OCI-LY7 (cell line): ENCODE measurements at regions not wholly inside any gene's neighbourhood (a gene's known extent, or its start where the extent isn't known, plus 50 kb on each side); places are given as distances from the start of the nearest gene placed in this dataset.

Experiments
- BruUV-seq: library from RNA; stranded (reverse); fragments of 400-500 nt; replicated peaks from 2 replicates; lab custom pipeline; 2021; lab: Mats Ljungman, UMichigan
- CTCF ChIA-PET: fragments of 300-600 bp; sonication (Branson Sonifier 250); formaldehyde crosslinking; loops from one replicate; lab custom pipeline; 2022; ENCODE audit warnings: antibody characterized with exemption; ENCODE audit not compliant: unreplicated experiment; lab: Charles Lee
- POLR2A ChIA-PET: fragments of 300-600 bp; sonication (Branson Sonifier 250); formaldehyde crosslinking; loops from one replicate; lab custom pipeline; 2022; ENCODE audit warnings: antibody characterized with exemption; lab: Charles Lee
- DNase-seq: peaks from one replicate; pipeline ENCODE4 v3.0.0-alpha.2; 2015; ENCODE audit warnings: low spot score
- H2AFZ ChIP-seq: fragments of 200-600 bp; sonication (generic), shearing (Covaris generic); 2 replicates; pipeline ENCODE4 v1.6.1; 2014; ENCODE audit warnings: mild to moderate bottlenecking, antibody characterized with exemption, low read length, moderate library complexity
- H3K27ac ChIP-seq: fragments of 200-600 bp; sonication (generic); 2 replicates; pipeline ENCODE4 v1.5.1; 2014; ENCODE audit warnings: mixed run types, low read depth, mild to moderate bottlenecking, moderate library complexity, low read length, inconsistent platforms; ENCODE audit not compliant: poor library complexity, severe bottlenecking
- H3K36me3 ChIP-seq: fragments of 200-600 bp; sonication (generic); 2 replicates; pipeline ENCODE4 v1.6.1; 2014; ENCODE audit warnings: mild to moderate bottlenecking, antibody characterized with exemption, low read length, moderate library complexity, mixed read lengths; ENCODE audit not compliant: insufficient read depth
- H3K4me1 ChIP-seq: fragments of 200-600 bp; sonication (generic); 2 replicates; pipeline ENCODE4 v1.5.1; 2014; ENCODE audit warnings: mild to moderate bottlenecking, low read length; ENCODE audit not compliant: insufficient read depth, poor library complexity, severe bottlenecking
- H3K4me2 ChIP-seq: fragments of 200-600 bp; sonication (generic); 2 replicates; pipeline ENCODE4 v1.6.1; 2014; ENCODE audit warnings: mild to moderate bottlenecking, low read length
- H3K4me3 ChIP-seq: fragments of 200-600 bp; sonication (generic); 2 replicates; pipeline ENCODE4 v1.5.1; 2014; ENCODE audit warnings: mild to moderate bottlenecking, low read depth, low read length; ENCODE audit not compliant: poor library complexity, severe bottlenecking
- H3K79me2 ChIP-seq: fragments of 200-600 bp; sonication (generic); 2 replicates; pipeline ENCODE4 v1.6.1; 2016; ENCODE audit warnings: low read depth, mild to moderate bottlenecking, low read length, moderate library complexity, mixed read lengths; ENCODE audit not compliant: insufficient read depth
- H3K9me2 ChIP-seq: fragments of 200-600 bp; sonication (generic); 2 replicates; pipeline ENCODE4 v1.6.1; 2016; ENCODE audit warnings: mild to moderate bottlenecking, low read length, mixed read lengths; ENCODE audit not compliant: insufficient read depth
- H3K9me3 ChIP-seq: fragments of 200-600 bp; sonication (generic); 2 replicates; pipeline ENCODE4 v1.6.1; 2014; ENCODE audit warnings: mild to moderate bottlenecking, mixed run types, low read length, mixed read lengths
- H4K20me1 ChIP-seq: fragments of 200-600 bp; sonication (generic); 2 replicates; pipeline ENCODE4 v1.6.1; 2014; ENCODE audit warnings: mild to moderate bottlenecking, antibody characterized with exemption, low read length, moderate library complexity, mixed read lengths; ENCODE audit not compliant: insufficient read depth
- EZH2phosphoT487 ChIP-seq: fragments of 200-600 bp; sonication (generic); IDR thresholded peaks from 2 replicates; pipeline ENCODE4 v1.6.1; 2018; ENCODE audit warnings: low read depth, borderline replicate concordance, mild to moderate bottlenecking, mixed run types, antibody characterized with exemption, low read length, moderate library complexity, mixed read lengths
- intact Hi-C: fragments of 100-400 bp; cut with micrococcal nuclease; formaldehyde crosslinking; loops from one replicate; pipeline ENCODE4 v1.10.0; 2022; ENCODE audit not compliant: unreplicated experiment
- TF ChIP-seq, protein P1 (sequence below): fragments of 200-600 bp; sonication (generic); conservative IDR thresholded peaks from 2 replicates; pipeline ENCODE4 v1.5.1; 2014; ENCODE audit warnings: mild to moderate bottlenecking, antibody characterized with exemption, low read length, moderate library complexity, mixed read lengths

DNA sequence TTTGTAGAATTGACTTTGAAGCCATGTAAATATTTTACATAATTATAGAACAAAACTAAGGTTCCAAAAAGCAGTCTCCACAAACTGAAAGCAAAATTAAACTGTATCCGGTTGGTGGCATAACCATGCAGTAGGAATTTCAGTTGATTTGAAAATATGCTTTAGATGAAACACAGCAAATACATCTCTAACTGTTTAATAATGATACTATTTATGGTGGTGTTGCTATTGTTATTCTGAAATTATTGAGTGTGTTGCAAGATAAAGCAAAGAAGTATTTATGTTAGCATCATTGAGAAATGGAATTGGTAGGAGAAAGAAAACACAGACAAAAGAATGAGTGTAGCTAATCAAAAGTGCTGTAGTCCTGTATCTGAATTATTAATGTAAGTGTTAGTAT is 73.8 kb upstream of the MTHFD1L start:
- no peak overlapping the region for H3K27ac ChIP-seq
- no peak overlapping the region for H3K4me2 ChIP-seq
- intact Hi-C loops: no loop called here
- no peaks in the 10 kb centered on the region for H3K79me2 ChIP-seq
- no peak overlapping the region for H2AFZ ChIP-seq
- H3K9me2 ChIP-seq: no peaks in the 10 kb centered on the region
- POLR2A ChIA-PET: interaction anchor here (0.6 to 2.1 kb wide), 5 partner anchors 10 to 376 kb away, joined by 3 to 10 read pairs (median 3); no protein-coding TSS in a partner anchor
- DNase-seq: no peak
- H3K4me1 ChIP-seq: peaks cover 13% of the 10 kb centered on the region
- H3K4me3 ChIP-seq: no peak overlapping the region
- TF ChIP-seq EZH2phosphoT487: no peak
- TF ChIP-seq, protein P1, sequence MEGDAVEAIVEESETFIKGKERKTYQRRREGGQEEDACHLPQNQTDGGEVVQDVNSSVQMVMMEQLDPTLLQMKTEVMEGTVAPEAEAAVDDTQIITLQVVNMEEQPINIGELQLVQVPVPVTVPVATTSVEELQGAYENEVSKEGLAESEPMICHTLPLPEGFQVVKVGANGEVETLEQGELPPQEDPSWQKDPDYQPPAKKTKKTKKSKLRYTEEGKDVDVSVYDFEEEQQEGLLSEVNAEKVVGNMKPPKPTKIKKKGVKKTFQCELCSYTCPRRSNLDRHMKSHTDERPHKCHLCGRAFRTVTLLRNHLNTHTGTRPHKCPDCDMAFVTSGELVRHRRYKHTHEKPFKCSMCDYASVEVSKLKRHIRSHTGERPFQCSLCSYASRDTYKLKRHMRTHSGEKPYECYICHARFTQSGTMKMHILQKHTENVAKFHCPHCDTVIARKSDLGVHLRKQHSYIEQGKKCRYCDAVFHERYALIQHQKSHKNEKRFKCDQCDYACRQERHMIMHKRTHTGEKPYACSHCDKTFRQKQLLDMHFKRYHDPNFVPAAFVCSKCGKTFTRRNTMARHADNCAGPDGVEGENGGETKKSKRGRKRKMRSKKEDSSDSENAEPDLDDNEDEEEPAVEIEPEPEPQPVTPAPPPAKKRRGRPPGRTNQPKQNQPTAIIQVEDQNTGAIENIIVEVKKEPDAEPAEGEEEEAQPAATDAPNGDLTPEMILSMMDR: no peak
- H3K9me3 ChIP-seq: no peaks in the 10 kb centered on the region
- H4K20me1 ChIP-seq: no peaks in the 10 kb centered on the region
- H3K36me3 ChIP-seq: no peaks in the 10 kb centered on the region
- BruUV-seq: no TSS peak
- CTCF ChIA-PET: no interaction called here

DNA sequence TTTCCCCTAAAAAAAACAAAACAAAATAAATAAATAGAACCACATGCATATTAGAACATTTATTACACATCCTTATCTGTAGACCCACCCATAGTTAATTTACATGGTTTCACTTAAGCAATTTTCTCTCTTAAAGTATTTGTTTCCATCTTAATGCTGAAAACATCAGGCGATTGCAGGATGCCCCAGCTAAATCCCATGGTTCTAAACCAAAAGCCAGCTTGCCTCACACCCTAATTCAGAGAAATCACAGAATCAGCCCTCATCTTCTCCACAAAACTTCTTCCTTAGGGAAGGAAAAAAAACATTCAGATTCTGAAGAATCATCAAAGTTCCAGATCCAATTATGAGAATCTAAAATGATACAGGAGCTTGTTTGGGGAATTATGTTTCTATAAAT is 67.6 kb upstream of the MTHFD1L start:
- H3K27ac ChIP-seq: no peak overlapping the region
- intact Hi-C loops: no loop called here

DNA sequence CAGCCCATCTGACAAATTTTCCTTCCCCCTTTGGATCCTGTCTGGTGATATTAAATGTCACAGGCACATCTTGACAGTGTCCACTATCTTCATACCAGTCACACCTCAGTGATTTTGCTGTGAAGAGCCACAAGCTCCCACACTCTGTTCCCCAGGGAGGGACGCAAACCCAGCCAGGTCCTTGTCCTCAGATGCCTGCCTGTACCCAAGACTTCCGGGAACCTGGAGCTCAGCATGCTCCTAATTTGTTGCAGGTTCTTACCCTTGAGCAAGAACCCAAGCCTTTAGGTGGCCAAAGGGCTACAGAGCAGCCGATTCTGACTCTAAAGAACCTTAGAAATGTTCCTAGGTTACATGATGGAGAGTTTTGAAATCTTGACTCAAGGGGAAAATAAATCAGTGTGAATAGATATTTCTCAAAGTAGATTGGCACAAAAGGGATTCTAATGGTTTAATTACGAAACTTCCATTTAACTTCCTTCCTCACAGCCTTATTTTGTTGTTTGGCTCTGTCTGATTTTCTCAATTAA is 66.2 kb upstream of the MTHFD1L start:
- H3K9me3 ChIP-seq: no peaks in the 10 kb centered on the region
- ChIA-PET POLR2A (interaction anchor here (1.0 kb wide), 1 partner anchor 64 kb away, joined by 3 read pairs; no protein-coding TSS in a partner anchor), CTCF (no interaction called here)
- no peaks in the 10 kb centered on the region for H3K4me1 ChIP-seq
- no peak for TF ChIP-seq EZH2phosphoT487
- TF ChIP-seq, protein P1: no peak
- DNase-seq: no peak
- no peaks in the 10 kb centered on the region for H4K20me1 ChIP-seq
- no peak overlapping the region for H3K4me3 ChIP-seq
- H3K4me2 ChIP-seq: no peak overlapping the region
- intact Hi-C loops: no loop called here
- H2AFZ ChIP-seq: no peak overlapping the region
- no TSS peak for BruUV-seq
- no peaks in the 10 kb centered on the region; the same call in 1 of the 2 replicates for H3K36me3 ChIP-seq
- no peak overlapping the region for H3K27ac ChIP-seq
- H3K79me2 ChIP-seq: no peaks in the 10 kb centered on the region
- no peaks in the 10 kb centered on the region for H3K9me2 ChIP-seq

More for the DNA sequence above, 67.6 kb upstream of the MTHFD1L start:
- Histone ChIP-seq H3K79me2 (no peaks in the 10 kb centered on the region), H3K4me1 (no peaks in the 10 kb centered on the region), H3K9me3 (no peaks in the 10 kb centered on the region), H3K4me3 (no peak overlapping the region), H4K20me1 (no peaks in the 10 kb centered on the region), H3K9me2 (no peaks in the 10 kb centered on the region), H2AFZ (no peak overlapping the region), H3K36me3 (no peaks in the 10 kb centered on the region; the same call in 1 of the 2 replicates), H3K4me2 (no peak overlapping the region)
- no peak for TF ChIP-seq EZH2phosphoT487
- TF ChIP-seq, protein P1: no peak
- ChIA-PET CTCF (no interaction called here), POLR2A (interaction anchor here (0.5 to 0.7 kb wide), 5 partner anchors 9 to 34 kb away, joined by 3 to 9 read pairs (median 3); no protein-coding TSS in a partner anchor)
- DNase-seq: no peak
- no TSS peak for BruUV-seq
